HCT116 (cell line): ENCODE measurements at regions not wholly inside any gene's neighbourhood (a gene's known extent, or its start where the extent isn't known, plus 50 kb on each side); places are given as distances from the start of the nearest gene placed in this dataset.

ENCODE experiments used
- ATAC-seq: fragments of 200-7000 bp; cut with Tn5 transposase; 2 replicates; pipeline ENCODE4 v1.9.1; 2020; ENCODE audit warnings: mild to moderate bottlenecking, moderate library complexity
- BruUV-seq: library from RNA; stranded (reverse); fragments of 400-500 nt; replicated peaks from 2 replicates; lab custom pipeline; 2021; lab: Mats Ljungman, UMichigan
- CTCF ChIA-PET: fragments of 300-600 bp; sonication (Branson Sonifier 250); formaldehyde crosslinking; loops from one replicate; lab custom pipeline; 2021; ENCODE audit warnings: antibody characterized with exemption; lab: Charles Lee
- POLR2A ChIA-PET: fragments of 300-600, 350-600 bp; sonication (Branson Sonifier 250); formaldehyde crosslinking; loops from one replicate; lab custom pipeline; 2021; ENCODE audit warnings: antibody characterized with exemption; lab: Charles Lee
- RAD21 ChIA-PET, 2 experiments: fragments of 300-600 bp; sonication (Branson Sonifier 250); formaldehyde crosslinking; loops; one replicate each; lab custom pipeline; 2023; ENCODE audit warnings: low total read pairs in 2 of 2; ENCODE audit not compliant: uncharacterized antibody in 2 of 2, unreplicated experiment in 2 of 2, low non-redundant PET in 1 of 2; lab: Charles Lee
- DNase-seq: peaks from one replicate; pipeline ENCODE4 v3.0.0-alpha.2; 2010; ENCODE audit warnings: low read depth, low spot score
- H2AFZ ChIP-seq: fragments of 200-600 bp; shearing (Covaris generic), sonication (generic); 2 replicates; pipeline ENCODE4 v1.6.1; 2017; ENCODE audit warnings: low read depth, mixed run types, mixed read lengths, antibody characterized with exemption, low read length; ENCODE audit not compliant: poor library complexity, severe bottlenecking
- H3K27ac ChIP-seq: 2 replicates; pipeline ENCODE4 v1.5.1; 2012; ENCODE audit warnings: low read depth, low read length
- H3K27me3 ChIP-seq: fragments of 200-600 bp; sonication (generic); 2 replicates; pipeline ENCODE4 v1.6.1; 2016; ENCODE audit warnings: mixed run types, low read length, mixed read lengths; ENCODE audit not compliant: insufficient read depth
- H3K36me3 ChIP-seq, 2 experiments: fragments of 200-500 bp in 1 of 2; fragments of 200-600 bp in 1 of 2; sonication (Bioruptor generic) in 1 of 2; sonication (generic) in 1 of 2; 2 replicates each; pipeline versions ENCODE4 v1.5.1 to v1.6.1; 2014 to 2016; ENCODE audit warnings: low read length in 2 of 2, inconsistent platforms in 1 of 2, mixed read lengths in 1 of 2, mixed run types in 1 of 2; ENCODE audit not compliant: insufficient read depth in 2 of 2, control insufficient read depth in 1 of 2
- H3K4me1 ChIP-seq, 2 experiments: fragments of 200-600 bp in 1 of 2; sonication (generic) in 1 of 2; 2 replicates each; pipeline versions ENCODE4 v1.5.1 to v1.6.1; 2012 to 2017; ENCODE audit warnings: low read length in 2 of 2, inconsistent platforms in 1 of 2, mild to moderate bottlenecking in 1 of 2, mixed read lengths in 1 of 2, mixed run types in 1 of 2, moderate library complexity in 1 of 2; ENCODE audit not compliant: insufficient read depth in 2 of 2, control insufficient read depth in 1 of 2
- H3K4me2 ChIP-seq: fragments of 200-600 bp; sonication (generic); 2 replicates; pipeline ENCODE4 v1.6.1; 2017; ENCODE audit warnings: mixed run types, low read length, mixed read lengths
- H3K4me3 ChIP-seq, 2 experiments: fragments of 200-600 bp in 1 of 2; sonication (generic) in 1 of 2; replicated peaks in 1 of 2; 2 replicates each; pipeline ENCODE4 v1.5.1; 2011 to 2016; ENCODE audit warnings: low read length in 2 of 2, control low read depth in 1 of 2, low read depth in 1 of 2, mild to moderate bottlenecking in 1 of 2, mixed read lengths in 1 of 2, mixed run types in 1 of 2
- H3K79me2 ChIP-seq: fragments of 200-600 bp; sonication (generic); 2 replicates; pipeline ENCODE4 v1.6.1; 2017; ENCODE audit warnings: mild to moderate bottlenecking, mixed run types, low read length, moderate library complexity, mixed read lengths; ENCODE audit not compliant: insufficient read depth
- H3K9ac ChIP-seq: fragments of 200-600 bp; sonication (generic); 2 replicates; pipeline ENCODE4 v1.6.1; 2016; ENCODE audit warnings: low read length, mixed read lengths
- H3K9me2 ChIP-seq: fragments of 200-600 bp; sonication (generic), shearing (Covaris generic); 2 replicates; pipeline ENCODE4 v1.6.1; 2017; ENCODE audit warnings: mixed run types, mild to moderate bottlenecking, moderate library complexity; ENCODE audit not compliant: insufficient read depth
- H3K9me3 ChIP-seq, 2 experiments: fragments of 200-500 bp in 1 of 2; fragments of 200-600 bp in 1 of 2; sonication (Bioruptor generic) in 1 of 2; sonication (generic) in 1 of 2; 2 replicates each; pipeline ENCODE4 v1.6.1; 2014 to 2017; ENCODE audit warnings: low read length in 2 of 2, mixed read lengths in 2 of 2, inconsistent platforms in 1 of 2, low read depth in 1 of 2, mild to moderate bottlenecking in 1 of 2, mixed run types in 1 of 2, moderate library complexity in 1 of 2; ENCODE audit not compliant: control insufficient read depth in 1 of 2, insufficient read depth in 1 of 2
- H4K20me1 ChIP-seq: fragments of 200-600 bp; sonication (generic), shearing (Covaris generic); 2 replicates; pipeline ENCODE4 v1.6.1; 2017; ENCODE audit warnings: mixed run types, mild to moderate bottlenecking, moderate library complexity; ENCODE audit not compliant: insufficient read depth
- CBX3 ChIP-seq: IDR thresholded peaks from 2 replicates; pipeline ENCODE4 v1.6.1; 2012; ENCODE audit warnings: low read depth
- CEBPB ChIP-seq: IDR thresholded peaks from 2 replicates; pipeline ENCODE4 v1.6.1; 2012; ENCODE audit warnings: low read depth
- EGR1 ChIP-seq: IDR thresholded peaks from 2 replicates; pipeline ENCODE4 v1.6.1; 2012; ENCODE audit warnings: low read depth
- ELF1 ChIP-seq: IDR thresholded peaks from 2 replicates; pipeline ENCODE4 v1.6.1; 2012; ENCODE audit warnings: low read depth, borderline replicate concordance
- EZH2 ChIP-seq: fragments of 200-600 bp; sonication (generic); IDR thresholded peaks from 2 replicates; pipeline ENCODE4 v1.6.1; 2017; ENCODE audit warnings: antibody characterized with exemption, mixed run types
- EZH2phosphoT487 ChIP-seq: fragments of 200-600 bp; IDR thresholded peaks from 2 replicates; pipeline ENCODE4 v1.6.1; 2018; ENCODE audit warnings: antibody characterized with exemption, borderline replicate concordance
- FOSL1 ChIP-seq: IDR thresholded peaks from 2 replicates; pipeline ENCODE4 v1.6.1; 2012; ENCODE audit warnings: low read depth
- POLR2AphosphoS5 ChIP-seq: IDR thresholded peaks from 2 replicates; pipeline ENCODE4 v1.6.1; 2011; ENCODE audit warnings: mild to moderate bottlenecking, low read depth, low read length, moderate library complexity
- RAD21 ChIP-seq: IDR thresholded peaks from 2 replicates; pipeline ENCODE4 v1.6.1; 2012; ENCODE audit warnings: low read depth, mild to moderate bottlenecking
- SIN3A ChIP-seq: IDR thresholded peaks from 2 replicates; pipeline ENCODE4 v1.6.1; 2012; ENCODE audit warnings: low read depth
- TCF7L2 ChIP-seq: IDR thresholded peaks from 2 replicates; pipeline ENCODE4 v1.7.0; 2011; ENCODE audit warnings: borderline replicate concordance, inconsistent platforms; ENCODE audit not compliant: insufficient read depth, insufficient read length; ENCODE audit errors: extremely low read depth
- ZFX ChIP-seq: fragments of 450-650 bp; IDR thresholded peaks from 2 replicates; pipeline ENCODE4 v1.6.1; 2017
- ZNF274 ChIP-seq: fragments of 200-500 bp; sonication (Bioruptor generic); IDR thresholded peaks from 2 replicates; pipeline ENCODE4 v1.6.1; 2014; ENCODE audit warnings: mild to moderate bottlenecking, low read depth, low read length, inconsistent platforms
- intact Hi-C: fragments of 100-400 bp; cut with micrococcal nuclease; formaldehyde crosslinking; loops from 2 replicates; pipeline ENCODE4 v1.10.0; 2022
- TF ChIP-seq, protein P1 (sequence below): IDR thresholded peaks from 2 replicates; pipeline ENCODE4 v1.6.1; 2012
- TF ChIP-seq, protein P2 (sequence below): IDR thresholded peaks from 2 replicates; pipeline ENCODE4 v1.6.1; 2012
- TF ChIP-seq, protein P3 (sequence below): IDR thresholded peaks from 2 replicates; pipeline ENCODE4 v1.6.1; 2011; ENCODE audit warnings: mild to moderate bottlenecking, low read length, moderate library complexity; ENCODE audit not compliant: insufficient replicate concordance; ENCODE audit errors: extremely low read depth

DNA sequence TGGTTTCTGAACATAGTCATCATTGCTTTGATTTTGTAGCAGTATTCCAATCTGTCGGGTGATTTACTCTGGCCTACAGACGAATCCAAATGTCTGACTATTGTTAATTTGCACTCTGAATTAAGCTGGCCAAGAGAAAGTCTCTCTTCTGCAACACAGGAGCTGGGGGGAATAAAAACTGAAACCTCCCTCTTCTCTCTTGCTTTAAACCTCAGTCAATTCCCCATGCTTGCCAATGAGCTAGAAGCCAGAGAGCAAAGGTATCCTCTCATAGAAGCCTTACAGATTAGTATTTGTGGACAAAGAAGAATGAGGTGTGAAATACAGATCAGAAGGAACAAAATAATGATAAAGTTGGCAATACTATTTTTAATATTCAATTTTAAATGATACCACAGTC is 353.9 kb upstream of the CDH10 start:
- TF ChIP-seq EGR1, result no peak
- no peak overlapping the region for H3K9ac ChIP-seq
- CTCF ChIA-PET, result no interaction called here

DNA sequence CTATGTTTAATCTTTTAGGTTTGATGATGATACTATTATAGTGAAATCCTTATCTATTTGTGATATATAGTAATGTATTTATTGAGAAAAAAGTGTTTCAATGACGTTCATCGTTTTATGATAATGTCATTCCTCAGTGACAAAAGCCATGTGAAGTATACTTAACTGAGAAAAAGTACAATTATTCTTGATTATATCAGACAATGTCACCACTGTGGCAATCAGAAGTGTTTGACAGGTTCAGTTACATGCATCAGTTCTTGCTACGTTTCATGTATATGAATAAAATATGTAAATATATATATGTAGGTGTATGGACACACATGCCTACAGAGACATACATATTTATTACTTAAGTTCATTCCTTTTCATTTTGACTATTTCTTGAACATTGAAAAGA is 341.5 kb upstream of the CDH10 start:
- CTCF ChIA-PET, result no interaction called here
- Histone ChIP-seq H4K20me1 (no peaks in the 10 kb centered on the region), H3K4me1 (no peaks in the 10 kb centered on the region), H3K36me3 (no peaks in the 10 kb centered on the region), H3K27me3 (no peaks in the 10 kb centered on the region), H3K4me3 (no peak overlapping the region), H2AFZ (no peak overlapping the region), H3K79me2 (no peaks in the 10 kb centered on the region)
- POLR2A ChIA-PET, result no interaction called here
- ATAC-seq (no peak), DNase-seq (no peak)
- intact Hi-C loops, result no loop called here
- TF ChIP-seq TCF7L2 (no peak), POLR2AphosphoS5 (no peak), RAD21 (no peak), EZH2phosphoT487 (no peak), ELF1 (no peak), EZH2 (no peak), ZNF274 (no peak), SIN3A (no peak), ZFX (no peak), CBX3 (no peak), CEBPB (no peak), FOSL1 (no peak)
- TF ChIP-seq, protein P1, sequence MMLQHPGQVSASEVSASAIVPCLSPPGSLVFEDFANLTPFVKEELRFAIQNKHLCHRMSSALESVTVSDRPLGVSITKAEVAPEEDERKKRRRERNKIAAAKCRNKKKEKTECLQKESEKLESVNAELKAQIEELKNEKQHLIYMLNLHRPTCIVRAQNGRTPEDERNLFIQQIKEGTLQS, result no peak
- TF ChIP-seq, protein P2, sequence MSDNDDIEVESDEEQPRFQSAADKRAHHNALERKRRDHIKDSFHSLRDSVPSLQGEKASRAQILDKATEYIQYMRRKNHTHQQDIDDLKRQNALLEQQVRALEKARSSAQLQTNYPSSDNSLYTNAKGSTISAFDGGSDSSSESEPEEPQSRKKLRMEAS, result no peak
- TF ChIP-seq, protein P3, sequence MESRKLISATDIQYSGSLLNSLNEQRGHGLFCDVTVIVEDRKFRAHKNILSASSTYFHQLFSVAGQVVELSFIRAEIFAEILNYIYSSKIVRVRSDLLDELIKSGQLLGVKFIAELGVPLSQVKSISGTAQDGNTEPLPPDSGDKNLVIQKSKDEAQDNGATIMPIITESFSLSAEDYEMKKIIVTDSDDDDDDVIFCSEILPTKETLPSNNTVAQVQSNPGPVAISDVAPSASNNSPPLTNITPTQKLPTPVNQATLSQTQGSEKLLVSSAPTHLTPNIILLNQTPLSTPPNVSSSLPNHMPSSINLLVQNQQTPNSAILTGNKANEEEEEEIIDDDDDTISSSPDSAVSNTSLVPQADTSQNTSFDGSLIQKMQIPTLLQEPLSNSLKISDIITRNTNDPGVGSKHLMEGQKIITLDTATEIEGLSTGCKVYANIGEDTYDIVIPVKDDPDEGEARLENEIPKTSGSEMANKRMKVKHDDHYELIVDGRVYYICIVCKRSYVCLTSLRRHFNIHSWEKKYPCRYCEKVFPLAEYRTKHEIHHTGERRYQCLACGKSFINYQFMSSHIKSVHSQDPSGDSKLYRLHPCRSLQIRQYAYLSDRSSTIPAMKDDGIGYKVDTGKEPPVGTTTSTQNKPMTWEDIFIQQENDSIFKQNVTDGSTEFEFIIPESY, result no peak
- TF ChIP-seq, all 23 proteins: peak for 0
- RAD21 ChIA-PET, result no interaction called here
- Histone ChIP-seq H3K9ac (no peak overlapping the region), H3K4me2 (no peak overlapping the region), H3K9me2 (no peaks in the 10 kb centered on the region), H3K27ac (no peak overlapping the region), H3K9me3 (peaks cover 8 to 12% of the 10 kb centered on the region in 2 experiments; a peak in 2 of 4 replicates)
- no TSS peak for BruUV-seq

More for the DNA sequence above, 353.9 kb upstream of the CDH10 start:
- Histone ChIP-seq H3K79me2 (no peaks in the 10 kb centered on the region), H3K9me3 (peaks cover 0 to 12% of the 10 kb centered on the region in 2 experiments; a peak in 2 of 4 replicates), H3K4me3 (no peak overlapping the region), H4K20me1 (no peaks in the 10 kb centered on the region), H3K27ac (no peak overlapping the region), H3K9me2 (no peaks in the 10 kb centered on the region), H3K4me2 (no peak overlapping the region), H2AFZ (no peak overlapping the region), H3K36me3 (no peaks in the 10 kb centered on the region), H3K27me3 (no peaks in the 10 kb centered on the region), H3K4me1 (no peaks in the 10 kb centered on the region)
- RAD21 ChIA-PET, result no interaction called here
- DNase-seq (no peak), ATAC-seq (no peak)
- no TSS peak for BruUV-seq
- POLR2A ChIA-PET, result no interaction called here
- intact Hi-C loops, result no loop called here
